ENCODE measurements at regions not wholly inside any gene's neighbourhood (a gene's known extent, or its start where the extent isn't known, plus 50 kb on each side); places are given as distances from the start of the nearest gene placed in this dataset.

- DNase-seq (ENCODE audit: low spot score) = no peak
- TF ChIP-seq, protein P1, sequence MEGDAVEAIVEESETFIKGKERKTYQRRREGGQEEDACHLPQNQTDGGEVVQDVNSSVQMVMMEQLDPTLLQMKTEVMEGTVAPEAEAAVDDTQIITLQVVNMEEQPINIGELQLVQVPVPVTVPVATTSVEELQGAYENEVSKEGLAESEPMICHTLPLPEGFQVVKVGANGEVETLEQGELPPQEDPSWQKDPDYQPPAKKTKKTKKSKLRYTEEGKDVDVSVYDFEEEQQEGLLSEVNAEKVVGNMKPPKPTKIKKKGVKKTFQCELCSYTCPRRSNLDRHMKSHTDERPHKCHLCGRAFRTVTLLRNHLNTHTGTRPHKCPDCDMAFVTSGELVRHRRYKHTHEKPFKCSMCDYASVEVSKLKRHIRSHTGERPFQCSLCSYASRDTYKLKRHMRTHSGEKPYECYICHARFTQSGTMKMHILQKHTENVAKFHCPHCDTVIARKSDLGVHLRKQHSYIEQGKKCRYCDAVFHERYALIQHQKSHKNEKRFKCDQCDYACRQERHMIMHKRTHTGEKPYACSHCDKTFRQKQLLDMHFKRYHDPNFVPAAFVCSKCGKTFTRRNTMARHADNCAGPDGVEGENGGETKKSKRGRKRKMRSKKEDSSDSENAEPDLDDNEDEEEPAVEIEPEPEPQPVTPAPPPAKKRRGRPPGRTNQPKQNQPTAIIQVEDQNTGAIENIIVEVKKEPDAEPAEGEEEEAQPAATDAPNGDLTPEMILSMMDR (IDR thresholded peaks at IDR 0.05; ENCODE audit: extremely low read depth, missing control alignments) = no peak
Observed at GRCh38 chr1:234877761-234878160, 250.9 kb downstream of the TOMM20 start.

DNA sequence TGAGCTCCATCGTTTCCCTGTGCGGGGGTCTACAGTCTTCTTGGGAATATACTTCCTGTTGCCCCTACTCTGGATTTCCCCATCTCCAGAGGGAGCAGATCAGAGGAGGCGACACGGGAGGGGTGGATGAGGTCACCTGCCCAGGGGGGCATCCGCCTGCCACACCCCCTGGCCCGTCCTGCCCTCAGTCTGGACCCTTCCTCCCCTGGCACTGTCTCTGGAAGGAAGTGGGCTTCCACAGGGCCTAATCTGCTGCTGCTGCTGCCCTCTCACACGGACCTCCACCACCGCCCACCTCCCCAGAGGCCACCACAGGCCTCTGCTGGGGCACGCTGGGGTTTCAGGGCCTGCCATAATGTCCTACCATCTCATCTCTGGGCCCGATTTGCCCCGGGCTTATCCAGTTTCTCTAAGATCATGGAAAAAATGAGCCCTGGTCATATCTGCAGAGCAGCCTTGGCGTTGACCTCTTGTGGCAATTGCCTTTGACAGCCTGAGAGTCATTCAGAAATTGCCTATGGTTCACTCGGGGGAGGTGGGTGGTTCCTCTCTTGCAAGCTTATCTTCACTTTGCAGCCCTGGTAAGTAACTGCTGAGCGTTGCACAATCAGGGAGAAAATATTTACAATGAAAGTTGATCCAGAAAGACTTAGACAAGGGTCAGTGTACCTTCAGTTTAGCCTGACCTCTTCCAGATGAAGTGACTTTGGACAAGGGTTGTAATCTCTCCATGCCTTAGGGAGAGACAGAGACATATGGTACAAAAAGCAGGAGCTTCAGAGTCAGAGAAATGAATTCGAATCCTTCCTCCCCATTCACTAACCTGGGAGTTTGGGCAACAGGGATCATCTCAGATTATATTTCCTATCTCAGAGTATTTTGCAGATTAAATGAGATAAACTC, 252.4 kb downstream of the TOMM20 start:
- DNase-seq (ENCODE audit: low spot score) = peak; percentile 56

GRCh38 chr1:234875328-234875952, 253.2 kb downstream of the TOMM20 start:
- TF ChIP-seq, protein P1 (IDR thresholded peaks at IDR 0.05; ENCODE audit: extremely low read depth, missing control alignments) = no peak
- DNase-seq (ENCODE audit: low spot score) = no peak

More for the DNA sequence above, 252.4 kb downstream of the TOMM20 start:
- TF ChIP-seq, protein P1 (IDR thresholded peaks at IDR 0.05; ENCODE audit: extremely low read depth, missing control alignments) = no peak

DNA sequence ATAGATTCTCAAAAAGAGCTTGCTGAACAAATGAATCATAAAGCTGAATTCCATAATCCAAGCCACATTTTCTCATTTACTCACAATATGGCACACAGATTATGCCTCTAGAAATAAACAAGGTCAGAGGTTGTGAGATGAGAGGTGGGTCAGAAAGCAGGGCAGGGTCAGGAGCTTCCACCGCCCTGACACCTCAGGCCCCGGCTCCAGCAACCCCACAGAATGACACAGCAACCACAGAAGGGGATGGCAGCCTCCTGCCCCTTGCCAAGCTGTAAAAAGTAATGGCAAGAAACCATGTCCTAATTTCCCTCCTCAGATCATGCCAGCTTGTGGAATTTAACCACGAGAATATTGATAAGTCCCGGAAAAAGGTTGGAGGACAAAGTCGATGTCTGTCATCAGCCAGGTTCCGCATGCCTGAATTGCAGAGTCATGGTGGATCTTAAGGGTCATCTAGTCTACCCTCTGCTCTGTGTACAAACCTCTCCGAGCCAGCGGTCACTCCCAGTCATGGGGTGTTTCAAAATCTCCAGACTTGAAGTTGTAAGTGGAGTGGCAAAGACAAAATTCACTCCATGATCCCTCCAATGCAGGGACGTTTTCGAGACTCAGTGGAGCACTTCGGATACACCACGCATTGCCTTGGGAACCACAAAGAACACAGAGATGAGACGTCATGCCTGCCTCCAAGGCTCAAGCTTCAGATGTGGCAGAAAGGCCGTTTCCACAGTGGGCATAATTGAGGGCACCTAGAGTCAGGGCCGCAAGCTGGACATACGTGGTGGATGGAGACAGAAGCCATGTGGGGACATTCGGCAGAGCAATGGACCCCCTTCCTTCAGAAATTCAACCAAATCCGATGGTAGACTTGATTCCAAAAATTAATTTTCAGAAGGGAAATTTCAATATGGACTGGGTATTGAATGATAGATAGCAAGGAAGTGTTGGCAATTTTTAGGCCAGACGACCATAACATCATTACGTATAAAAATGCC, 254.0 kb downstream of the TOMM20 start:
- TF ChIP-seq, protein P1 (IDR thresholded peaks at IDR 0.05; ENCODE audit: extremely low read depth, missing control alignments) = no peak
- no peak for DNase-seq (ENCODE audit: low spot score)

DNA sequence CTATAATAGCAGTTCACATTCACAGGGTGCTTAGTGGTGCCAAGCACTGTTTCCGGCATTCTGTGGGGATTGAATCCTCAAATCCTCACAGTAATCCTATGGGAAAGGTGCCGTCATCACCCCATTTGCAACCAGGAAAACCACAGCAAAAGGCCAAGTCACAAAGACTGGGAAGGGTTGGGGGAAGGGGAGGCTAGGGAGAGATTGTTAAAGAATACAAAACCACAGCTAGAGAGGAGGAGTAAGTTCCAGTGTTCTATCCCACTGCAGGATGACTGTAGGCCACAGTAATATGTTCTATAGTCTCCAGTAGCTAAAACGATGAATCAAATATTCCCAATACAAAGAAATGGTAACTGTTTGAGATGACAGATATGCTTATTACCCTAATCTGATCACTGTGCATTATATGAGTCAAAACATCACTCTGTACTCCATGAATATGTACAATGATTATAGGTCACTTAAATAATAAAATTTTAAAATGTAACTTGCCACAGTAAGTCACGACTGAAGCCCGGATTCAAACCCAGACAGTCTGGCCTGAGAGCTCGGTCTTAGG, 256.8 kb downstream of the TOMM20 start:
- no peak for DNase-seq (ENCODE audit: low spot score)
- TF ChIP-seq, protein P1 (IDR thresholded peaks at IDR 0.05; ENCODE audit: extremely low read depth, missing control alignments) = no peak

- TF ChIP-seq, protein P1 (IDR thresholded peaks at IDR 0.05; ENCODE audit: extremely low read depth, missing control alignments) = no peak
- DNase-seq (ENCODE audit: low spot score) = no peak
Observed at GRCh38 chr1:234871039-234871709, 257.5 kb downstream of the TOMM20 start.
